ENCODE measurements at regions not wholly inside any gene's neighbourhood (a gene's known extent, or its start where the extent isn't known, plus 50 kb on each side); places are given as distances from the start of the nearest gene placed in this dataset.
A peak's percentile ranks its signal among the peaks of the same experiment; 100 is the strongest.

GRCh38 chr7:11960621-11961020 is 128.6 kb upstream of the THSD7A start:
- intact Hi-C loops (cut with DNase I; ENCODE audit: low total_unique reads), result no loop called here
- DNase-seq, result no peak
- Histone ChIP-seq H3K27me3 (no peaks in the 10 kb centered on the region), H3K27ac (no peak overlapping the region), H3K4me3 (no peak overlapping the region), H3K36me3 (no peaks in the 10 kb centered on the region), H3K4me1 (no peaks in the 10 kb centered on the region), H3K9me3 (no peaks in the 10 kb centered on the region)
- no peak for TF ChIP-seq POLR2AphosphoS5 (IDR thresholded peaks at IDR 0.05)

- WGBS, 5 donors, result 38 to 67% (median 51%) methylated on average over 1 of the region's 1 CpG
- no peaks in the 10 kb centered on the region for H3K36me3 ChIP-seq
- H3K4me3 ChIP-seq, result no peak overlapping the region
- peak in 1 of 2 donors; percentile 3 for DNase-seq
- H3K27me3 ChIP-seq, result no peaks in the 10 kb centered on the region
- intact Hi-C loops (cut with DNase I; ENCODE audit: low total_unique reads), result no loop called here
- TF ChIP-seq CTCF (IDR thresholded peaks at IDR 0.05) (no peak), EP300 (IDR thresholded peaks at IDR 0.05) (no peak), POLR2AphosphoS5 (IDR thresholded peaks at IDR 0.05) (no peak), POLR2A (IDR thresholded peaks at IDR 0.05) (no peak)
- H3K4me1 ChIP-seq, result no peaks in the 10 kb centered on the region
- H3K27ac ChIP-seq, result no peak overlapping the region
- peaks cover 0 to 11% (median 0%) of the 10 kb centered on the region in 4 donors for H3K9me3 ChIP-seq
Observed at GRCh38 chr7:11969643-11970042, 137.6 kb upstream of the THSD7A start.

- Histone ChIP-seq H3K4me1 (no peaks in the 10 kb centered on the region), H3K9me3 (peaks cover 0 to 11% (median 0%) of the 10 kb centered on the region in 4 donors), H3K27me3 (no peaks in the 10 kb centered on the region), H3K4me3 (no peak overlapping the region), H3K27ac (no peak overlapping the region), H3K36me3 (no peaks in the 10 kb centered on the region)
- intact Hi-C loops (cut with DNase I; ENCODE audit: low total_unique reads), result no loop called here
- no peak for TF ChIP-seq POLR2AphosphoS5 (IDR thresholded peaks at IDR 0.05)
- TF ChIP-seq EP300 (IDR thresholded peaks at IDR 0.05), result no peak
- WGBS, 5 donors, result 15 to 30% (median 20%) methylated on average over 3 of the region's 3 CpGs
- DNase-seq, result no peak
Observed at GRCh38 chr7:11970132-11970531, 138.1 kb upstream of the THSD7A start.

GRCh38 chr7:11985376-11985775 is 153.4 kb upstream of the THSD7A start:
- H3K27ac ChIP-seq, result no peak overlapping the region

DNA sequence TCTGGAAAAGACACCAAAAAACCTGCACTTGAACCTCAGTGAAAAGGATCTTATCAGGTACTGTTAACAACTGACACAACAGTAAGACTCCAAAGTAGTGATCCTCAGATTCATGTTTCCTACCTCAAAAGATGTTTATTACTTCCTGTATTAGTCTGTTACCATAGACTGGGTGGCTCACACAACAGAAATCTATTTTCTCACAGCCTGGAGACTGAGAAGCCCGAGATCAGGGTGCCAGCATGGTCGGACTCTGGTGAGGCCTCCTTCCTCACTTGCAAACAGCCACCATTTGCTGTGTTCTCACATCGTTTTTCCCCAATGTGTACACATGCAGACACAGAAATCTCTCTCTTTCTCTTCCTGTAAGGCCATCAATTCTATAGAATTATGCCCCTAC is 154.0 kb upstream of the THSD7A start:
- 77 to 84% (median 80%) methylated on average over 3 of the region's 3 CpGs for WGBS, 5 donors
- DNase-seq, result no peak
- peaks cover 0 to 16% (median 5%) of the 10 kb centered on the region in 4 donors for H3K9me3 ChIP-seq
- H3K27ac ChIP-seq, result no peak overlapping the region
- no peak overlapping the region for H3K4me3 ChIP-seq
- intact Hi-C loops (cut with DNase I; ENCODE audit: low total_unique reads), result no loop called here
- H3K4me1 ChIP-seq, result no peaks in the 10 kb centered on the region
- H3K36me3 ChIP-seq, result no peaks in the 10 kb centered on the region
- H3K27me3 ChIP-seq, result no peaks in the 10 kb centered on the region
- TF ChIP-seq CTCF (IDR thresholded peaks at IDR 0.05) (no peak), EP300 (IDR thresholded peaks at IDR 0.05) (no peak), POLR2A (IDR thresholded peaks at IDR 0.05) (no peak), POLR2AphosphoS5 (IDR thresholded peaks at IDR 0.05) (no peak)

More at GRCh38 chr7:11985376-11985775, 153.4 kb upstream of the THSD7A start:
- Histone ChIP-seq H3K9me3 (peaks cover 0 to 16% (median 5%) of the 10 kb centered on the region in 4 donors), H3K36me3 (no peaks in the 10 kb centered on the region), H3K4me3 (no peak overlapping the region), H3K4me1 (no peaks in the 10 kb centered on the region), H3K27me3 (no peaks in the 10 kb centered on the region)
- TF ChIP-seq POLR2AphosphoS5 (IDR thresholded peaks at IDR 0.05), result no peak
- TF ChIP-seq EP300 (IDR thresholded peaks at IDR 0.05), result no peak
- no peak for TF ChIP-seq CTCF (IDR thresholded peaks at IDR 0.05)
- TF ChIP-seq POLR2A (IDR thresholded peaks at IDR 0.05), result no peak
- no peak for DNase-seq
- intact Hi-C loops (cut with DNase I; ENCODE audit: low total_unique reads), result no loop called here

Measured in stomach (tissue), 8 donors.